RWPE1 (cell line): ENCODE measurements at regions not wholly inside any gene's neighbourhood (a gene's known extent, or its start where the extent isn't known, plus 50 kb on each side); places are given as distances from the start of the nearest gene placed in this dataset.

ENCODE experiments used
- CTCF ChIA-PET: fragments of 350-600 bp; sonication (Branson Sonifier 250); formaldehyde crosslinking; extraction: SDS; loops from one replicate; lab custom pipeline; 2021; lab: Yijun Ruan, JAX
- POLR2A ChIA-PET: fragments of 400-600 bp; formaldehyde crosslinking; extraction: SDS; loops from one replicate; lab custom pipeline; 2020; ENCODE audit warnings: antibody characterized with exemption; ENCODE audit not compliant: low non-redundant PET; lab: Yijun Ruan, JAX
- DNase-seq: peaks from one replicate; pipeline ENCODE4 v3.0.0; 2012; ENCODE audit warnings: low spot score
- H3K27ac ChIP-seq: fragments of 450-650 bp; 2 replicates; pipeline ENCODE4 v1.5.1; 2017
- TF ChIP-seq, protein P1 (sequence below): fragments of 450-650 bp; conservative IDR thresholded peaks from 2 replicates; pipeline ENCODE4 v1.5.1; 2017; ENCODE audit warnings: low read depth, mild to moderate bottlenecking

DNA sequence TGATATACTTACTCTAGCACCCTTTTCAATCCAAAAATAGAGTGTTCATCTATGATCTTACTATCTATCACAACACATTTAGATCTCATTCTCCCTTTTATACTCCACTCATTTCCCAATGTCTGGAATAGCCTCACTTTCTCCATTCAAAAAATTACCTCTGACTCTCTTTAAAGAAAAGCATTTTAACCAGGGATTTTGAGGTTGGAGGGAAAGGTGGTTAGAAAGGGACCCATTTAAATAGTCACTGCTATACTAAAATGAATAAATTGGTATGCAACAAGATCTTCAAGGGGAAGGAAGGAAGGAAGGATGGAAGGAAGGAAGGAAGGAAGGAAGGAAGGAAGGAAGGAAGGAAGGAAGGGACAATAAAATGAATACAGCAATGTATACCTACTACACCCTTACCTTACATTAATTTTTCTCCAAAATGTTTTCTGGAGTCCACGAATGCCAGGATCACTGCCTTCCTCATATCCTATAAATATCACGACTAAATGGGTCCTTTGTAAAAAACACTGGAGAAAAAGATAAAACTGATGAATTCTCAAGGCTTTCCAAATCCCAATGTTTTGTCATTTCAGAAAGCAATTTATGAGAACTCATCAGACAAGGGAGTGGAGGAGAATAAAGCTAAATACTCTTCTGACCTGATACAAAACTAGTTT lies 202.7 kb downstream of the ZEB2 start:
- DNase-seq, result no peak
- CTCF ChIA-PET, result no interaction called here
- POLR2A ChIA-PET, result no interaction called here
- H3K27ac ChIP-seq, result no peak overlapping the region
- TF ChIP-seq, protein P1, sequence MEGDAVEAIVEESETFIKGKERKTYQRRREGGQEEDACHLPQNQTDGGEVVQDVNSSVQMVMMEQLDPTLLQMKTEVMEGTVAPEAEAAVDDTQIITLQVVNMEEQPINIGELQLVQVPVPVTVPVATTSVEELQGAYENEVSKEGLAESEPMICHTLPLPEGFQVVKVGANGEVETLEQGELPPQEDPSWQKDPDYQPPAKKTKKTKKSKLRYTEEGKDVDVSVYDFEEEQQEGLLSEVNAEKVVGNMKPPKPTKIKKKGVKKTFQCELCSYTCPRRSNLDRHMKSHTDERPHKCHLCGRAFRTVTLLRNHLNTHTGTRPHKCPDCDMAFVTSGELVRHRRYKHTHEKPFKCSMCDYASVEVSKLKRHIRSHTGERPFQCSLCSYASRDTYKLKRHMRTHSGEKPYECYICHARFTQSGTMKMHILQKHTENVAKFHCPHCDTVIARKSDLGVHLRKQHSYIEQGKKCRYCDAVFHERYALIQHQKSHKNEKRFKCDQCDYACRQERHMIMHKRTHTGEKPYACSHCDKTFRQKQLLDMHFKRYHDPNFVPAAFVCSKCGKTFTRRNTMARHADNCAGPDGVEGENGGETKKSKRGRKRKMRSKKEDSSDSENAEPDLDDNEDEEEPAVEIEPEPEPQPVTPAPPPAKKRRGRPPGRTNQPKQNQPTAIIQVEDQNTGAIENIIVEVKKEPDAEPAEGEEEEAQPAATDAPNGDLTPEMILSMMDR, result no peak

DNA sequence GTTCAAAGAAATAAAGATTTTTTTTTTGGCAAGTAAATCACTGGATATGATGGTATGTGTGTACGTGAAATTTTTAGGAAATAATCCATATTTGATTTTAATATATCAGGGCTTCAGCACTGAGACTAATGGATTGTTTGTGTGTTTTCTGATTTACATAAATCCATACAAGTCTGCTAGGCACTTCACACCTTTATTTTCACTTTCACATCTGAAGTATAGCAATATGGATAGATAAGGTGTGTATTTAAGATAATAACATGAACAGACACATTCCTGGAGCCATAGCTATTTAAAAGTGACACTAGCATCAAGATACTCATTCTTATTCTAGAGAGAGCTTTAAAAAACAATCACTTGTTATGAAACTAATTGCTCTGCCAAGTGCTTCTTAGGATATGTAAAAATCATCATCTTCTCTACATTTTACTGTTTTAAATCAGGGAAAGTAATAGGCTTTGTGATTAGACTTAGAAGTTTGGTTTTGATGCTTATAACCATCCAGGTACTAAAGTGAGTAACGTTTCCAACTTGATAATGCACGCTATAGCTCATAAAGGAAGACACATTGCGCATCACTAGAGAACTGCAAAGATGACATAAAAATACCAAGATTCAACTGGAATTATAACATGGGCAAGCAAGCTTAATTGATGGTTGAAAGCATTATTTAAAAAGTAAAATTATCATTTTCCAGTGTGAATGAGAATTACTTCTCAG lies 208.9 kb downstream of the ZEB2 start:
- H3K27ac ChIP-seq, result no peak overlapping the region
- CTCF ChIA-PET, result no interaction called here
- DNase-seq, result no peak
- TF ChIP-seq, protein P1, result no peak
- POLR2A ChIA-PET, result no interaction called here

DNA sequence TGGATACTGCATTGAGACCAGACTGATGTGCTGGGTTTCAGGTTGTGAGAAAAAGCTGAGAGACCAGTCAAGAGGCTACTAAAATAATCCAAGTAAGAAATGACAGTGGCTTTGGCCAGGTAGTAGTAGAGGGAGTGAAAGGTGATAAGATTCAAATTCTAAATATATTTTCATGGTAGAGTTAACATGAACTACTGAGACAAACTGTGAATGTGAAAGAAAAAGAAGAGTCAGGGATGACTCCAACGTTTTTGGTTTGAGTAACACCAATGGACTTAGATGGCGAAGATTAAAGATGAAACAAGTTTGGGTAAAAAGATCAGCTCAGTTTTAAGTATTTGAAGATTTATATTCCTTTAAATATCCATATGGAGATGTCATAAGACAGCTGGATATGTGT lies 209.4 kb downstream of the ZEB2 start:
- ChIA-PET POLR2A (no interaction called here), CTCF (no interaction called here)
- TF ChIP-seq, protein P1, result no peak
- H3K27ac ChIP-seq, result no peak overlapping the region
- DNase-seq, result no peak

DNA sequence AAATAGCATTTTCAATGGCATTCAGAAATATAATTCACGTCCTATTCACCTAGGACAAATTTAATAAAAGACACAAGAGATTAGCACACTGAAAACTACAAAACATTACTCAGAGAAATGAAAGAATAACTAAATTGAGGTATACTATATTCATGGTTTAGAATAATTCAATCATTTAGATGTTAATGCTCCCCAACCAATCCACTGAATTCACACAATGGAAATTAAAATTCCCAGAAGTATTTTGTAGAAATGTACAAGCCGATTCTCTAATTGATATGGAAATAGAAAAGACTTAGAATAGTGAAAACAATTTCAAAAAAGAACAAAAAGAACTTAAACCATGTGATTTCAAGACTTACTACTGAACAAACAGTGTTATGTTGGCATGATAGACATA lies 212.2 kb downstream of the ZEB2 start:
- CTCF ChIA-PET, result no interaction called here
- no peak for DNase-seq
- H3K27ac ChIP-seq, result no peak overlapping the region
- TF ChIP-seq, protein P1, result no peak
- POLR2A ChIA-PET, result no interaction called here

DNA sequence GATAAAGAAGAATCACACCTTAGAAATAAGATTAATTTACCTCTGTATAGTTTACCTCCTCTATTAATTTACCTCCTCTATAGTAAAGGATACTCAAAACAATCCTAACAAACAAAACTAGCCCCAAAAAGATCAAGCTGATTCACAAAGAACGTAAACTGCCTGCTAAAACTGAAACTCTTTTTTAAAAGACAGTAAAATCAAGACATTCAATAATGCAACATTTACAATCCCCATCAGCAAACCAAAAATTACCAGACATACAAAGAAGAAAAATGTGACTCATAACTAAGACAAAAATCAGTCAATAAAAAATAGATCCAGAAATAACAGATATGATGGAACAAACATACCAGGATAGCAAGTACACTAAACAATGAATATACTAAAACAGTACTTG lies 215.7 kb downstream of the ZEB2 start:
- TF ChIP-seq, protein P1, result no peak
- no peak overlapping the region for H3K27ac ChIP-seq
- ChIA-PET POLR2A (no interaction called here), CTCF (interaction anchor here (0.6 kb wide), 1 partner anchor 293 kb away, joined by 3 read pairs; no protein-coding TSS in a partner anchor)
- no peak for DNase-seq

DNA sequence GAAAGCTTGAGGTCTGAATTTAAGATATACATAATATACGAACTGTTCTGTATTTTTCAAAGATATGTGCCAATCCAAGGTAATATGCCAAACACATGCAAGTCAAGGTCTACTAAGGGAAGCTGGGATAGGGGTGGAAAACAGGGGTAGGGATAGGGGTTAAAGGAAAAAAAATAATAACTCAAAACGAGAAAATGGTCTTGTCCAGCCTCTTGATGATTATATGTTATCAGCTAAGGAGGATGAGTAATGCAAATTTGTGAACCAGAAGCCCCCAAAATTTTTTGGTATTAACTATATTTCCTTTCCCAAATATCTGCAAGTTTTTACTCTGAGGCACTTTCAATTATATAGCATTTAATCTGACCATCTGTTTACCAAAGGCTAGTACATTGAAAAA lies 219.3 kb downstream of the ZEB2 start:
- POLR2A ChIA-PET, result no interaction called here
- TF ChIP-seq, protein P1, result no peak
- CTCF ChIA-PET, result interaction anchor here (0.5 to 0.6 kb wide), 3 partner anchors 14 to 770 kb away, joined by 3 to 5 read pairs (median 5); no protein-coding TSS in a partner anchor
- H3K27ac ChIP-seq, result no peak overlapping the region
- DNase-seq, result no peak
